ENCODE measurements at regions not wholly inside any gene's neighbourhood (a gene's known extent, or its start where the extent isn't known, plus 50 kb on each side); places are given as distances from the start of the nearest gene placed in this dataset.

DNA sequence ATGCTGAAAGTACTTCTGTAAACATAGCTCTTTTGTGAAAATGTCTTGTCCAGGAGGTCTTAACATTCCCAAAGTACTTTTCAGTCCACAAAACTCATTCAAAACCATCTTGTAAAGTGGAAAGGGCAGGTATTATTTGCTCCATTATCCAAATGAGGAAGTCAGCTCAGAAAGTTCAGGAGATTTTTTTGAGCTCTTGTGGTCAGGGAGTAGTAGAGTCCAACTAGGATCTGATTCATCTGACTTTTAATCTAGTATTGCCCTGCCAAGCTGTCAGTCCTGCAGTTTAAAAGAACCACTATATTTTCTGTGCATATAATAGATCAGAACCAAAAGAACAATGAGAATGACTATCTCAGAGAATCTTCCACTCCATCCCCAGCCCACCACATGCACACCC is 83.5 kb downstream of the FOXB1 start:
- H4K20me1 ChIP-seq (ENCODE audit: insufficient read depth, low read length): no peaks in the 10 kb centered on the region
- H3K27ac ChIP-seq (ENCODE audit: low read depth, low read length): no peak overlapping the region
- no peaks in the 10 kb centered on the region for H3K36me3 ChIP-seq (ENCODE audit: insufficient read depth, low read length)
- H3K4me3 ChIP-seq (ENCODE audit: insufficient read depth, low read length): no peak overlapping the region
- no peaks in the 10 kb centered on the region for H3K27me3 ChIP-seq (ENCODE audit: insufficient read depth, low read length)
- DNase-seq (ENCODE audit: insufficient read length, low spot score, missing footprints): peak; percentile 39
- H3K4me1 ChIP-seq (ENCODE audit: insufficient read depth, low read length): peaks cover 26% of the 10 kb centered on the region
- no peak for TF ChIP-seq CTCF (IDR thresholded peaks at IDR 0.05; ENCODE audit: extremely low read depth, low read depth, low read length)
- no peak overlapping the region for H2AFZ ChIP-seq (ENCODE audit: low read length)
- no peaks in the 10 kb centered on the region for H3K79me2 ChIP-seq (ENCODE audit: insufficient read depth, low read length)
- H3K4me2 ChIP-seq (ENCODE audit: insufficient read depth, low read length): no peak overlapping the region
- H3K9me3 ChIP-seq (ENCODE audit: low read depth, low read length): no peaks in the 10 kb centered on the region

DNA sequence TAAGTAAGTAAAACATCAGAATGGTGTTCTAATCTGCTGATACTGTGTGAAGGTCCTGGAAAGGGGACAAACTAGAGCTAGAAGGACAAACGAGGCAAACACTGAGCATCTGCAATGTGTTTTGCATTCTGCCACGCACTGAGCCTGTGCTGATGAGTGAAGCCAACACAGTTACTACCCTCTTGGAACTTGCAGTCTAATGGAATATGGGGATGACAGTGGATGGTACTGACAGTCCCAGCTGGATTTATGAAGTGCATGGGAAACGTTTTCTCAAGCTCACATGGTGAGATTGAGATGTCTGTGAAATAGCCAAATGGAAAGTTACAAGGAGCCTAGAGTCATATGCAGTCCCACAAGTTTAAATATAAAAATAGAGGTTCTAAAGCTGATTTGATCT is 86.6 kb downstream of the FOXB1 start:
- Histone ChIP-seq H3K79me2 (ENCODE audit: insufficient read depth, low read length) (no peaks in the 10 kb centered on the region), H3K9me3 (ENCODE audit: low read depth, low read length) (no peaks in the 10 kb centered on the region), H2AFZ (ENCODE audit: low read length) (peak overlapping the region; percentile 53), H3K4me3 (ENCODE audit: insufficient read depth, low read length) (no peak overlapping the region), H3K27ac (ENCODE audit: low read depth, low read length) (peak overlapping the region; percentile 44), H3K27me3 (ENCODE audit: insufficient read depth, low read length) (no peaks in the 10 kb centered on the region), H4K20me1 (ENCODE audit: insufficient read depth, low read length) (no peaks in the 10 kb centered on the region), H3K36me3 (ENCODE audit: insufficient read depth, low read length) (no peaks in the 10 kb centered on the region), H3K4me1 (ENCODE audit: insufficient read depth, low read length) (peaks cover 36% of the 10 kb centered on the region), H3K4me2 (ENCODE audit: insufficient read depth, low read length) (peak overlapping the region; percentile 4)
- TF ChIP-seq CTCF (IDR thresholded peaks at IDR 0.05; ENCODE audit: extremely low read depth, low read depth, low read length): no peak
- peak; percentile 26 for DNase-seq (ENCODE audit: insufficient read length, low spot score, missing footprints)

DNA sequence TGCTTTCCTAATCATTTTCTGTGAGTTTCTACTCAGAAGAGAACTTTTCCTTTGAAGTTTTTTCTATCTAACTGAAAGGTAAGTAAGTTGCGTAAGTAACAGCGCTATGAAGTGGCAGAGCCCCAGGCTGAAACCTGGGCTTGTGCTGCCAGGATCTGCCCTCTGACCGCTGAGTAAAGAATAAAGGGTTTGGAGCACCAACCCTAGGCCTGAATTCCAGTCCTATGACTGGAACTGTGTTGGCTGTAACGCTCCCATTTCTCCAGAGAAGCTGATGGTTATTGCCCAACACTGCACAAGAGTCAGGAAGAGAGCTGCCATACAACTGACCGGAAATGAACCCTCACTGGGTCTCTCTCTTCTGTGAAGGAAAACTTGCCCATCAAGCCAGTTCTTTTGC is 87.0 kb downstream of the FOXB1 start:
- no peaks in the 10 kb centered on the region for H3K27me3 ChIP-seq (ENCODE audit: insufficient read depth, low read length)
- DNase-seq (ENCODE audit: insufficient read length, low spot score, missing footprints): peak; percentile 89
- H3K27ac ChIP-seq (ENCODE audit: low read depth, low read length): peak overlapping the region; percentile 44
- H3K9me3 ChIP-seq (ENCODE audit: low read depth, low read length): no peaks in the 10 kb centered on the region
- no peaks in the 10 kb centered on the region for H3K36me3 ChIP-seq (ENCODE audit: insufficient read depth, low read length)
- H3K79me2 ChIP-seq (ENCODE audit: insufficient read depth, low read length): no peaks in the 10 kb centered on the region
- peak overlapping the region; percentile 4 for H3K4me2 ChIP-seq (ENCODE audit: insufficient read depth, low read length)
- peaks cover 40% of the 10 kb centered on the region for H3K4me1 ChIP-seq (ENCODE audit: insufficient read depth, low read length)
- TF ChIP-seq CTCF (IDR thresholded peaks at IDR 0.05; ENCODE audit: extremely low read depth, low read depth, low read length): no peak
- no peak overlapping the region for H3K4me3 ChIP-seq (ENCODE audit: insufficient read depth, low read length)
- H4K20me1 ChIP-seq (ENCODE audit: insufficient read depth, low read length): no peaks in the 10 kb centered on the region
- H2AFZ ChIP-seq (ENCODE audit: low read length): peak overlapping the region; percentile 53

- H3K36me3 ChIP-seq (ENCODE audit: insufficient read depth, low read length): no peaks in the 10 kb centered on the region
- H4K20me1 ChIP-seq (ENCODE audit: insufficient read depth, low read length): no peaks in the 10 kb centered on the region
- peaks cover 41% of the 10 kb centered on the region for H3K4me1 ChIP-seq (ENCODE audit: insufficient read depth, low read length)
- no peak overlapping the region for H3K4me2 ChIP-seq (ENCODE audit: insufficient read depth, low read length)
- H3K27me3 ChIP-seq (ENCODE audit: insufficient read depth, low read length): no peaks in the 10 kb centered on the region
- peak overlapping the region; percentile 44 for H3K27ac ChIP-seq (ENCODE audit: low read depth, low read length)
- H2AFZ ChIP-seq (ENCODE audit: low read length): peak overlapping the region; percentile 32
- H3K79me2 ChIP-seq (ENCODE audit: insufficient read depth, low read length): no peaks in the 10 kb centered on the region
- H3K9me3 ChIP-seq (ENCODE audit: low read depth, low read length): no peaks in the 10 kb centered on the region
- no peak overlapping the region for H3K4me3 ChIP-seq (ENCODE audit: insufficient read depth, low read length)
- no peak for DNase-seq (ENCODE audit: insufficient read length, low spot score, missing footprints)
- TF ChIP-seq CTCF (IDR thresholded peaks at IDR 0.05; ENCODE audit: extremely low read depth, low read depth, low read length): no peak
Observed at GRCh38 chr15:60091911-60092310, 87.8 kb downstream of the FOXB1 start.

All from osteoblast (primary cell).